Naive B cell (primary cell): ENCODE measurements at regions not wholly inside any gene's neighbourhood (a gene's known extent, or its start where the extent isn't known, plus 50 kb on each side); places are given as distances from the start of the nearest gene placed in this dataset.
A peak's percentile ranks its signal among the peaks of the same experiment; 100 is the strongest.

Source experiments
- ATAC-seq, 2 donors: fragments of 150-1000 bp; cut with Tn5 transposase; 2 replicates each; pipeline ENCODE4 v1.10.0; 2021; ENCODE audit warnings: low read depth in 2 of 2, mild to moderate bottlenecking in 2 of 2, moderate library complexity in 2 of 2
- DNase-seq: peaks from one replicate; pipeline ENCODE4 v3.0.0; 2022
- H3K27ac Mint-ChIP-seq, 6 donors: one replicate each; pipeline ENCODE4 v1.8.0; 2020 to 2022; ENCODE audit warnings: mild to moderate bottlenecking in 6 of 6, mixed read lengths in 6 of 6, moderate library complexity in 5 of 6, inconsistent platforms in 2 of 6
- H3K27me3 Mint-ChIP-seq, 3 donors: one replicate each; pipeline ENCODE4 v1.8.0; 2021 to 2022; ENCODE audit warnings: mixed read lengths in 3 of 3, mild to moderate bottlenecking in 1 of 3
- H3K36me3 Mint-ChIP-seq, 2 donors: one replicate each; pipeline ENCODE4 v1.8.0; 2020 to 2022; ENCODE audit warnings: mixed read lengths in 2 of 2, inconsistent platforms in 1 of 2, mild to moderate bottlenecking in 1 of 2
- H3K4me1 Mint-ChIP-seq, 3 donors: one replicate each; pipeline ENCODE4 v1.8.0; 2020 to 2022; ENCODE audit warnings: mixed read lengths in 3 of 3, inconsistent platforms in 1 of 3, mild to moderate bottlenecking in 1 of 3, moderate library complexity in 1 of 3
- H3K4me3 Mint-ChIP-seq, 8 donors: one replicate each; pipeline ENCODE4 v1.8.0; 2020 to 2022; ENCODE audit warnings: mild to moderate bottlenecking in 8 of 8, mixed read lengths in 8 of 8, moderate library complexity in 8 of 8, inconsistent platforms in 2 of 8
- H3K9me3 Mint-ChIP-seq, 7 donors: one replicate each; pipeline ENCODE4 v1.8.0; 2020 to 2022; ENCODE audit warnings: mixed read lengths in 7 of 7, mild to moderate bottlenecking in 5 of 7, inconsistent platforms in 2 of 7, moderate library complexity in 1 of 7

- H3K9me3 Mint-ChIP-seq = no peaks in the 10 kb centered on the region
- H3K36me3 Mint-ChIP-seq = no peaks in the 10 kb centered on the region
- no peak overlapping the region for H3K4me3 Mint-ChIP-seq
- DNase-seq (no peak), ATAC-seq (no peak)
- H3K27ac Mint-ChIP-seq = no peak overlapping the region
- H3K27me3 Mint-ChIP-seq = peaks cover 0 to 14% (median 3%) of the 10 kb centered on the region in 3 donors
- no peaks in the 10 kb centered on the region for H3K4me1 Mint-ChIP-seq
Measured at GRCh38 chr12:90305379-90305778, 596.7 kb upstream of the ATP2B1 start.

GRCh38 chr12:90304231-90304630, 595.6 kb upstream of the ATP2B1 start:
- H3K9me3 Mint-ChIP-seq = no peaks in the 10 kb centered on the region
- no peak overlapping the region for H3K4me3 Mint-ChIP-seq
- ATAC-seq (no peak), DNase-seq (no peak)
- no peak overlapping the region for H3K27ac Mint-ChIP-seq
- peaks cover 6% of the 10 kb centered on the region in 3 donors for H3K4me1 Mint-ChIP-seq
- no peaks in the 10 kb centered on the region for H3K36me3 Mint-ChIP-seq
- H3K27me3 Mint-ChIP-seq = peaks cover 0 to 9% (median 3%) of the 10 kb centered on the region in 3 donors

- Mint-ChIP-seq H3K27me3 (peaks cover 0 to 9% (median 3%) of the 10 kb centered on the region in 3 donors), H3K4me1 (peaks cover 8 to 10% (median 10%) of the 10 kb centered on the region in 3 donors), H3K4me3 (no peak overlapping the region), H3K36me3 (no peaks in the 10 kb centered on the region), H3K27ac (no peak overlapping the region), H3K9me3 (no peaks in the 10 kb centered on the region)
- ATAC-seq = no peak
- no peak for DNase-seq
Measured at GRCh38 chr12:90303771-90304170, 595.1 kb upstream of the ATP2B1 start.

- H3K4me3 Mint-ChIP-seq = no peak overlapping the region
- H3K9me3 Mint-ChIP-seq = no peaks in the 10 kb centered on the region
- no peaks in the 10 kb centered on the region for H3K36me3 Mint-ChIP-seq
- ATAC-seq (no peak), DNase-seq (no peak)
- no peaks in the 10 kb centered on the region for H3K27me3 Mint-ChIP-seq
- H3K4me1 Mint-ChIP-seq = peaks cover 8 to 14% (median 12%) of the 10 kb centered on the region in 3 donors
- peak overlapping the region in 1 of 6 donors; percentile 65 for H3K27ac Mint-ChIP-seq
Measured at GRCh38 chr12:90301561-90302133, 593.0 kb upstream of the ATP2B1 start.

GRCh38 chr12:90301095-90301494, 592.5 kb upstream of the ATP2B1 start:
- DNase-seq = no peak
- Mint-ChIP-seq H3K27ac (peak overlapping the region in 1 of 6 donors; percentile 65), H3K9me3 (no peaks in the 10 kb centered on the region), H3K27me3 (no peaks in the 10 kb centered on the region), H3K36me3 (no peaks in the 10 kb centered on the region), H3K4me3 (no peak overlapping the region), H3K4me1 (peaks cover 8 to 14% (median 12%) of the 10 kb centered on the region in 3 donors)
- no peak for ATAC-seq

GRCh38 chr12:90299666-90300065, 591.0 kb upstream of the ATP2B1 start:
- Mint-ChIP-seq H3K4me3 (peak overlapping the region in 5 of 8 donors; percentile 1 to 56 (median 10)), H3K4me1 (peaks cover 8 to 14% (median 12%) of the 10 kb centered on the region in 3 donors), H3K9me3 (no peaks in the 10 kb centered on the region), H3K36me3 (no peaks in the 10 kb centered on the region), H3K27ac (no peak overlapping the region), H3K27me3 (no peaks in the 10 kb centered on the region)
- DNase-seq (no peak), ATAC-seq (no peak)

GRCh38 chr12:90299121-90299520, 590.5 kb upstream of the ATP2B1 start:
- Mint-ChIP-seq H3K27ac (peak overlapping the region in 2 of 6 donors; percentile 10 to 11), H3K4me1 (peaks cover 8 to 14% (median 12%) of the 10 kb centered on the region in 3 donors), H3K27me3 (no peaks in the 10 kb centered on the region), H3K4me3 (peak overlapping the region in 5 of 8 donors; percentile 1 to 56 (median 10)), H3K9me3 (no peaks in the 10 kb centered on the region), H3K36me3 (no peaks in the 10 kb centered on the region)
- peak; percentile 45 to 63 for ATAC-seq
- DNase-seq = no peak

- Mint-ChIP-seq H3K4me3 (peak overlapping the region in 1 of 8 donors; percentile 56), H3K27me3 (no peaks in the 10 kb centered on the region), H3K27ac (peak overlapping the region in 3 of 6 donors; percentile 1 to 11 (median 10)), H3K36me3 (no peaks in the 10 kb centered on the region), H3K9me3 (no peaks in the 10 kb centered on the region), H3K4me1 (peaks cover 8 to 14% (median 12%) of the 10 kb centered on the region in 3 donors)
- no peak for DNase-seq
- no peak for ATAC-seq
Measured at GRCh38 chr12:90298289-90298948, 589.8 kb upstream of the ATP2B1 start.

- Mint-ChIP-seq H3K36me3 (no peaks in the 10 kb centered on the region), H3K27ac (no peak overlapping the region), H3K4me3 (no peak overlapping the region), H3K27me3 (peaks cover 0 to 4% (median 0%) of the 10 kb centered on the region in 3 donors), H3K9me3 (no peaks in the 10 kb centered on the region), H3K4me1 (peaks cover 8 to 14% (median 12%) of the 10 kb centered on the region in 3 donors)
- no peak for DNase-seq
- ATAC-seq = no peak
Measured at GRCh38 chr12:90295858-90296257, 587.2 kb upstream of the ATP2B1 start.

GRCh38 chr12:90292183-90292582, 583.5 kb upstream of the ATP2B1 start:
- peaks cover 10% of the 10 kb centered on the region in 2 donors for H3K36me3 Mint-ChIP-seq
- H3K4me3 Mint-ChIP-seq = no peak overlapping the region

GRCh38 chr12:90290980-90291975, 582.6 kb upstream of the ATP2B1 start:
- no peaks in the 10 kb centered on the region for H3K4me1 Mint-ChIP-seq
- peaks cover 0 to 20% (median 6%) of the 10 kb centered on the region in 7 donors for H3K9me3 Mint-ChIP-seq
- peaks cover 10% of the 10 kb centered on the region in 2 donors for H3K36me3 Mint-ChIP-seq
- DNase-seq (no peak), ATAC-seq (no peak)
- H3K27ac Mint-ChIP-seq = no peak overlapping the region
- peaks cover 0 to 4% (median 0%) of the 10 kb centered on the region in 3 donors for H3K27me3 Mint-ChIP-seq
- H3K4me3 Mint-ChIP-seq = no peak overlapping the region

More at GRCh38 chr12:90292183-90292582, 583.5 kb upstream of the ATP2B1 start:
- Mint-ChIP-seq H3K4me1 (no peaks in the 10 kb centered on the region), H3K27me3 (peaks cover 0 to 4% (median 0%) of the 10 kb centered on the region in 3 donors), H3K27ac (no peak overlapping the region), H3K9me3 (peaks cover 0 to 20% (median 6%) of the 10 kb centered on the region in 7 donors)
- DNase-seq (no peak), ATAC-seq (no peak)

- DNase-seq = no peak
- peaks cover 0 to 4% (median 0%) of the 10 kb centered on the region in 3 donors for H3K27me3 Mint-ChIP-seq
- H3K4me1 Mint-ChIP-seq = no peaks in the 10 kb centered on the region
- H3K36me3 Mint-ChIP-seq = peaks cover 10% of the 10 kb centered on the region in 2 donors
- no peak for ATAC-seq
- no peak overlapping the region for H3K4me3 Mint-ChIP-seq
- no peak overlapping the region for H3K27ac Mint-ChIP-seq
- H3K9me3 Mint-ChIP-seq = peaks cover 0 to 30% (median 11%) of the 10 kb centered on the region in 7 donors
Measured at GRCh38 chr12:90287585-90287984, 578.9 kb upstream of the ATP2B1 start.

GRCh38 chr12:90281154-90281868, 572.7 kb upstream of the ATP2B1 start:
- Mint-ChIP-seq H3K36me3 (peaks cover 5 to 8% of the 10 kb centered on the region in 2 donors), H3K4me3 (peak overlapping the region in 1 of 8 donors; percentile 7), H3K9me3 (peaks cover 0 to 31% (median 22%) of the 10 kb centered on the region in 7 donors), H3K27ac (no peak overlapping the region), H3K27me3 (no peaks in the 10 kb centered on the region), H3K4me1 (peaks cover 3 to 12% (median 6%) of the 10 kb centered on the region in 3 donors)
- no peak for ATAC-seq
- no peak for DNase-seq
